MM.1S (cell line): ENCODE measurements at regions not wholly inside any gene's neighbourhood (a gene's known extent, or its start where the extent isn't known, plus 50 kb on each side); places are given as distances from the start of the nearest gene placed in this dataset.

Source experiments
- DNase-seq: peaks from one replicate; pipeline ENCODE4 v3.0.0-alpha.2; 2015
- H2AFZ ChIP-seq: fragments of 300-600 bp; sonication (generic); 2 replicates; pipeline ENCODE4 v1.6.0; 2016; ENCODE audit warnings: antibody characterized with exemption, low read length
- H3F3A ChIP-seq: fragments of 300-600 bp; sonication (generic); 2 replicates; pipeline ENCODE4 v1.6.1; 2016; ENCODE audit warnings: mild to moderate bottlenecking, antibody characterized with exemption, low read length, moderate library complexity, mixed read lengths; ENCODE audit not compliant: insufficient read depth
- H3K27ac ChIP-seq: fragments of 300-600 bp; sonication (generic); 2 replicates; pipeline ENCODE4 v1.5.1; 2016; ENCODE audit warnings: mild to moderate bottlenecking, low read length
- H3K27me3 ChIP-seq: fragments of 300-600 bp; sonication (generic); replicated peaks from 2 replicates; pipeline ENCODE4 v1.6.0; 2016; ENCODE audit warnings: low read length; ENCODE audit not compliant: insufficient read depth
- H3K36me3 ChIP-seq: fragments of 300-600 bp; sonication (generic); replicated peaks from 2 replicates; pipeline ENCODE4 v1.6.1; 2016; ENCODE audit warnings: mild to moderate bottlenecking, low read length, mixed read lengths; ENCODE audit not compliant: insufficient read depth
- H3K4me1 ChIP-seq: fragments of 300-600 bp; sonication (generic); 2 replicates; pipeline ENCODE4 v1.6.1; 2016; ENCODE audit warnings: low read length, mixed read lengths
- H3K4me2 ChIP-seq: fragments of 300-600 bp; sonication (generic); 2 replicates; pipeline ENCODE4 v1.6.0; 2016; ENCODE audit warnings: low read depth, low read length
- H3K4me3 ChIP-seq: fragments of 300-600 bp; sonication (generic); 2 replicates; pipeline ENCODE4 v1.5.1; 2016; ENCODE audit warnings: low read length, mixed read lengths
- H3K79me2 ChIP-seq: fragments of 300-600 bp; sonication (generic); 2 replicates; pipeline ENCODE4 v1.6.1; 2016; ENCODE audit warnings: mixed run types, low read length, mixed read lengths
- H3K9ac ChIP-seq: fragments of 300-600 bp; sonication (generic); 2 replicates; pipeline ENCODE4 v1.6.1; 2016; ENCODE audit warnings: low read length, mixed read lengths
- H3K9me2 ChIP-seq: fragments of 300-600 bp; sonication (generic); replicated peaks from 2 replicates; pipeline ENCODE4 v1.6.1; 2016; ENCODE audit warnings: mild to moderate bottlenecking, low read length, mixed read lengths; ENCODE audit not compliant: insufficient read depth
- H3K9me3 ChIP-seq: fragments of 300-600 bp; sonication (generic); replicated peaks from 2 replicates; pipeline ENCODE4 v1.6.1; 2016; ENCODE audit warnings: mild to moderate bottlenecking, low read length, mixed read lengths; ENCODE audit not compliant: insufficient read depth
- H4K20me1 ChIP-seq: fragments of 300-600 bp; sonication (generic); 2 replicates; pipeline ENCODE4 v1.6.1; 2016; ENCODE audit warnings: mild to moderate bottlenecking, low read length, moderate library complexity, mixed read lengths; ENCODE audit not compliant: insufficient read depth
- EZH2 ChIP-seq: fragments of 300-600 bp; sonication (generic); optimal IDR thresholded peaks from 2 replicates; pipeline ENCODE3; 2017; ENCODE audit warnings: low read depth, mild to moderate bottlenecking, antibody characterized with exemption, low read length, mixed read lengths
- EZH2phosphoT487 ChIP-seq: fragments of 300-600 bp; sonication (generic); IDR thresholded peaks from 2 replicates; pipeline ENCODE4 v1.6.1; 2018; ENCODE audit warnings: antibody characterized with exemption, low read length
- TF ChIP-seq, protein P1 (sequence below): fragments of 300-600 bp; sonication (generic); IDR thresholded peaks from 2 replicates; pipeline ENCODE4 v1.5.1; 2016; ENCODE audit warnings: antibody characterized with exemption, low read length, mixed read lengths

DNA sequence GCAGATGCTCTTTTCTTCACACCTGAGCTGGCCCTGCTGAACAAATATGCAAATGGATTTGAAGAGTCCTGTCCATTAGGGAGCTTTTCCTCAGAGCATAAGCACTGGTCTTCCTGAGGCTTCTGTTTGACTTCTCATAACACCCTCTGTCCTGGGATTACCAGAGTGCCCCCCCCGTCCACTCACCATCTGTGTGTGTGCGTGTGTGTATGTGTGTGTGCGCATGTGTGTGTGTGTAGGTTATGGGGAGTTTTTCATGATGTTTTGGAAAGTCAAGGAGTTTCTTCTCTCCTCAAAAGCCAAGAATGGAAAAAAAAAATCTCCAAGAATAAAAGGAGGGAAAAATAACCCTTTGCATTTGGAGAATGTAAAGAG is 57.7 kb upstream of the COMTD1 start:
- Histone ChIP-seq H3F3A (no peaks in the 10 kb centered on the region), H3K9me2 (no peaks in the 10 kb centered on the region), H3K27me3 (no peaks in the 10 kb centered on the region), H2AFZ (no peak overlapping the region), H3K4me3 (no peak overlapping the region), H3K27ac (no peak overlapping the region), H3K79me2 (no peaks in the 10 kb centered on the region), H3K4me1 (no peaks in the 10 kb centered on the region), H3K9me3 (no peaks in the 10 kb centered on the region), H3K4me2 (no peak overlapping the region), H4K20me1 (no peaks in the 10 kb centered on the region), H3K9ac (no peak overlapping the region), H3K36me3 (no peaks in the 10 kb centered on the region)
- DNase-seq: no peak
- TF ChIP-seq EZH2 (no peak), EZH2phosphoT487 (no peak)
- TF ChIP-seq, protein P1, sequence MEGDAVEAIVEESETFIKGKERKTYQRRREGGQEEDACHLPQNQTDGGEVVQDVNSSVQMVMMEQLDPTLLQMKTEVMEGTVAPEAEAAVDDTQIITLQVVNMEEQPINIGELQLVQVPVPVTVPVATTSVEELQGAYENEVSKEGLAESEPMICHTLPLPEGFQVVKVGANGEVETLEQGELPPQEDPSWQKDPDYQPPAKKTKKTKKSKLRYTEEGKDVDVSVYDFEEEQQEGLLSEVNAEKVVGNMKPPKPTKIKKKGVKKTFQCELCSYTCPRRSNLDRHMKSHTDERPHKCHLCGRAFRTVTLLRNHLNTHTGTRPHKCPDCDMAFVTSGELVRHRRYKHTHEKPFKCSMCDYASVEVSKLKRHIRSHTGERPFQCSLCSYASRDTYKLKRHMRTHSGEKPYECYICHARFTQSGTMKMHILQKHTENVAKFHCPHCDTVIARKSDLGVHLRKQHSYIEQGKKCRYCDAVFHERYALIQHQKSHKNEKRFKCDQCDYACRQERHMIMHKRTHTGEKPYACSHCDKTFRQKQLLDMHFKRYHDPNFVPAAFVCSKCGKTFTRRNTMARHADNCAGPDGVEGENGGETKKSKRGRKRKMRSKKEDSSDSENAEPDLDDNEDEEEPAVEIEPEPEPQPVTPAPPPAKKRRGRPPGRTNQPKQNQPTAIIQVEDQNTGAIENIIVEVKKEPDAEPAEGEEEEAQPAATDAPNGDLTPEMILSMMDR: no peak

GRCh38 chr10:75292794-75293445 is 57.2 kb upstream of the COMTD1 start:
- Histone ChIP-seq H3K79me2 (no peaks in the 10 kb centered on the region), H4K20me1 (no peaks in the 10 kb centered on the region), H3K4me3 (no peak overlapping the region), H3K9ac (no peak overlapping the region), H3K9me3 (no peaks in the 10 kb centered on the region), H3K4me1 (no peaks in the 10 kb centered on the region), H3K9me2 (no peaks in the 10 kb centered on the region), H3K36me3 (no peaks in the 10 kb centered on the region), H3F3A (no peaks in the 10 kb centered on the region), H3K4me2 (no peak overlapping the region), H3K27ac (no peak overlapping the region), H3K27me3 (no peaks in the 10 kb centered on the region), H2AFZ (no peak overlapping the region)
- TF ChIP-seq, protein P1: no peak
- TF ChIP-seq EZH2: no peak
- TF ChIP-seq EZH2phosphoT487: no peak
- DNase-seq: no peak

DNA sequence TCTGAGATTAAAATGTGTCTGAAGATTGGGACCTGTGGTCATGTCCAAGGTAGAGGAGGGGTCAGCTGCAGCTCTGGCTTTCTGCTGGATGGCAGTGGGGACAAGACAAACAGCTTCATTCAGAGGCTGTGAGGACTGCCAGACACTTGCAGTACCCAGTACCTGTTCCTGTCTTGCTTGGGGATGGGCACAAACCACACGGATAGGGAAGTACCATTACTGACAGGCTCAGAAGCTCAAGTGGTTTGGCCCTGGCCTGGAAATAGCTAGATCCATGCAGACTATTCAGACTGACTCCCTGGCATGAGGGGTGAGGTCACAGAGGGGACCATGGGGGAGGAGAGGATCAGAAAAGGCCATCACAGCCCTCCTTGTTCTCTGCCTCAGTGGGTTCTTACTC is 56.0 kb upstream of the COMTD1 start:
- TF ChIP-seq, protein P1: no peak
- TF ChIP-seq EZH2phosphoT487 (no peak), EZH2 (no peak)
- no peaks in the 10 kb centered on the region for H3K9me3 ChIP-seq
- H3K27me3 ChIP-seq: no peaks in the 10 kb centered on the region
- H3K36me3 ChIP-seq: no peaks in the 10 kb centered on the region
- H3K9me2 ChIP-seq: no peaks in the 10 kb centered on the region
- no peak overlapping the region for H3K9ac ChIP-seq
- H3K4me3 ChIP-seq: no peak overlapping the region
- no peak overlapping the region for H3K27ac ChIP-seq
- no peaks in the 10 kb centered on the region for H3F3A ChIP-seq
- H3K4me2 ChIP-seq: no peak overlapping the region
- H3K4me1 ChIP-seq: no peaks in the 10 kb centered on the region
- no peaks in the 10 kb centered on the region for H3K79me2 ChIP-seq
- H2AFZ ChIP-seq: no peak overlapping the region
- H4K20me1 ChIP-seq: no peaks in the 10 kb centered on the region
- DNase-seq: no peak
